ENCODE measurements at regions not wholly inside any gene's neighbourhood (a gene's known extent, or its start where the extent isn't known, plus 50 kb on each side); places are given as distances from the start of the nearest gene placed in this dataset.
"Not testable (repeated sequence)": the region's sequence is repeated elsewhere in the genome, so short reads cannot be mapped to it uniquely, and the experiment has no call there.

DNA sequence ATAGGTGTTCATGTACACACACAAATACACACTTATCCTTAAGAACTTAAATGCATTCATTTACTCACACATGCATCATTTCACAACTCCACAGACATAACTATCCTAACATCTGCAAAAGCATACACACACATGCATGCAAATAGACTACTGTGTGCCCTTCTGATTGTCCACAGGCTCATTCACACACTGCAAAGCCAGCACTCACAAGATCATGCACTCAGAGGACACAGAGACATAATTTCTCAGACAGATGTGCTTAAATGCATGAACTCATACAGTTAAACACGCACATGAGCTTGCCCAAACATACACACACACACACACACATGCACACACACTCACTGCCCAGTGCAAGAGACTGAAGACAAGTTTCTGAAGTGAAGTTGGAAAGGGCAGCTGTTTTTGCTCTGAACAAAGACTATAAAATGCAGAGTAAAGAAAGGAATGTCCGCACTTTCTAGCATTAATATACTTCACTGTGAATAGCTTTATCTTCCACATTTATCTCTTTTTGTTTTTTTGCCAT lies 1018.0 kb upstream of the HS3ST1 start:
- Histone ChIP-seq H3K9me3 (peaks cover 11% of the 10 kb centered on the region), H3K27ac (no peak overlapping the region), H3K36me3 (no peaks in the 10 kb centered on the region), H3K4me1 (no peaks in the 10 kb centered on the region), H3K27me3 (no peaks in the 10 kb centered on the region), H3K4me3 (no peak overlapping the region)
- no peak for DNase-seq (ENCODE audit: low spot score in 2 of 2)
- TF ChIP-seq CTCF (IDR thresholded peaks at IDR 0.05) (no peak), POLR2A (IDR thresholded peaks at IDR 0.05) (no peak)
- 44% methylated on average over 2 of the region's 2 CpGs for WGBS

DNA sequence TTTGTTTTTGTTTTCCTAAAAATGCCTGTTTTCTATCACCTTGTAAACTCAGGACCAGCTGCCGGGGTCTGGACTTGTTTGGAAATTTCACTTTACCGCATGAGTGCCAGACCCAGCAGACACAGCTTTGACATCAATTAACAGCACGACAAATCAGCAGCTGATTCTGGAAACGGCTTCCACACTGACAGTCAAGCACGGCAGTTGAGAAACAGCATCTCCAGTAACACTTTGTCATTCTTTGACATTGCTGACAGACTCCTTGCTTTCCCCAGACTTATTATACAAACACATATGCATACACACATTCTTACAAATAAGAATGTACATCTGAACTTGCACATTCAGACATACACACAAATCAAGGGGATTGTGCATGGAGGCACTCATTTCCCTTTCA lies 1017.6 kb upstream of the HS3ST1 start:
- no peaks in the 10 kb centered on the region for H3K36me3 ChIP-seq
- H3K27me3 ChIP-seq, result no peaks in the 10 kb centered on the region
- H3K27ac ChIP-seq, result no peak overlapping the region
- H3K4me3 ChIP-seq, result no peak overlapping the region
- no peak for DNase-seq (ENCODE audit: low spot score in 2 of 2)
- H3K4me1 ChIP-seq, result no peaks in the 10 kb centered on the region
- TF ChIP-seq EP300 (IDR thresholded peaks at IDR 0.05) (no peak), CTCF (IDR thresholded peaks at IDR 0.05) (no peak), POLR2AphosphoS5 (IDR thresholded peaks at IDR 0.05) (no peak), POLR2A (IDR thresholded peaks at IDR 0.05) (no peak)
- WGBS, result 18% methylated on average over 5 of the region's 5 CpGs
- peaks cover 11% of the 10 kb centered on the region for H3K9me3 ChIP-seq

- Histone ChIP-seq H3K4me1 (no peaks in the 10 kb centered on the region), H3K4me3 (no peak overlapping the region), H3K9me3 (peaks cover 8% of the 10 kb centered on the region), H3K36me3 (no peaks in the 10 kb centered on the region), H3K27me3 (no peaks in the 10 kb centered on the region), H3K27ac (no peak overlapping the region)
- no peak for DNase-seq (ENCODE audit: low spot score in 2 of 2)
- WGBS, result 44% methylated on average over 4 of the region's 4 CpGs
- TF ChIP-seq EP300 (IDR thresholded peaks at IDR 0.05) (no peak), POLR2A (IDR thresholded peaks at IDR 0.05) (no peak), POLR2AphosphoS5 (IDR thresholded peaks at IDR 0.05) (no peak), CTCF (IDR thresholded peaks at IDR 0.05) (no peak)
Observed at GRCh38 chr4:12445711-12446235, 1017.1 kb upstream of the HS3ST1 start.

- Histone ChIP-seq H3K9me3 (peaks cover 3% of the 10 kb centered on the region), H3K27me3 (no peaks in the 10 kb centered on the region), H3K4me3 (no peak overlapping the region), H3K27ac (no peak overlapping the region), H3K36me3 (no peaks in the 10 kb centered on the region), H3K4me1 (no peaks in the 10 kb centered on the region)
- TF ChIP-seq EP300 (IDR thresholded peaks at IDR 0.05), result no peak
- no peak for TF ChIP-seq POLR2AphosphoS5 (IDR thresholded peaks at IDR 0.05)
- TF ChIP-seq CTCF (IDR thresholded peaks at IDR 0.05), result no peak
- TF ChIP-seq POLR2A (IDR thresholded peaks at IDR 0.05), result no peak
- no peak for DNase-seq (ENCODE audit: low spot score in 2 of 2)
- 35% methylated on average over 5 of the region's 5 CpGs for WGBS
Observed at GRCh38 chr4:12439633-12440305, 1011.1 kb upstream of the HS3ST1 start.

DNA sequence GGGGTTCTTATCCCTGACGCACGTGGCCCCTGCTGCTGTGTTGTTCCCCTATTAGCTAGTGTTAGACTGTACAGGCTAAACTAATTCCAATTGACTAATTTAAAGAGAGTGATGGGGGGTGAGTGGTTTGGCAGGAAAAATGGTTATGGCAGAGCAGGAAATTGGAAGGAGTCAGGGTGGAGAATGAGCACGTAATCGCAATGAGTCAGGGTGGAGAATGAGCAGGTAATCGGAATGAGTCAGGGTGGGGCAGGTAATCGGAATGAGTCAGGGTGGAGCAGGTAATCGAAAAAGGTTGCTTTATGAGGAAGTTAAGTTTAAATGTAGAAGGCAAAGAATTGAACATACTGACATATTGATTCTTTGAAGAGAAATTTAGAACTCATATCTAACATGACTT lies 1002.6 kb upstream of the HS3ST1 start:
- WGBS, result 89% methylated on average over 7 of the region's 7 CpGs
- H3K9me3 ChIP-seq; H3K4me3 ChIP-seq; H3K27me3 ChIP-seq; H3K27ac ChIP-seq; H3K4me1 ChIP-seq; H3K36me3 ChIP-seq; DNase-seq (ENCODE audit: low spot score in 2 of 2): not testable (repeated sequence)
